ENCODE measurements at regions not wholly inside any gene's neighbourhood (a gene's known extent, or its start where the extent isn't known, plus 50 kb on each side); places are given as distances from the start of the nearest gene placed in this dataset.
"Not testable (repeated sequence)": the region's sequence is repeated elsewhere in the genome, so short reads cannot be mapped to it uniquely, and the experiment has no call there.

- H3K9me3 Mint-ChIP-seq; H3K4me1 Mint-ChIP-seq (ENCODE audit: low read depth in 2 of 2); ATAC-seq (replicated peaks); H3K36me3 Mint-ChIP-seq (ENCODE audit: insufficient read depth); H3K4me3 Mint-ChIP-seq; DNase-seq; H3K27me3 Mint-ChIP-seq; H3K27ac Mint-ChIP-seq: not testable (repeated sequence)
Observed at GRCh38 chr18:28727189-28727588, 550.3 kb upstream of the CDH2 start.

GRCh38 chr18:28725876-28726275 is 548.9 kb upstream of the CDH2 start:
- no peak for ATAC-seq (replicated peaks)

DNA sequence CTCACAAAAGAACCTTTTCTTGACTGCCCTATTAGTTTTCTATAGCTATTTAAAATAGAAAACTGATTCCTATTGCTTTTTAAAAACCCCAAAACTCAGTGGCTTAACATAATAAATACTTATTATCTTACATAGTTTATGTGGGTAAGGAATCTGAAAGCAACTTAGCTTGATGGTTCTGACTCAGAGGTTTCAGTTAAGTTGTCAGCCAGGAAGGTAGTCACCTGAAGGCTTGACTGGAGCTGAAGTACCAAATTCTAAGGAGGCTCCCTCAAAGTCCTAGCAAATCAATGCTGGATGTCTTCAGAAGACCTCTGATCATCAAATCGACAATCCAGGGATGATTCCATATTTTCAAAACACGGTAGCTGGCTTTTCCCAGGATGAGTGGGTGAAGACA is 546.6 kb upstream of the CDH2 start:
- ATAC-seq (replicated peaks), result no peak
- Mint-ChIP-seq H3K27ac (no peak overlapping the region), H3K9me3 (peaks cover 2 to 8% of the 10 kb centered on the region in 2 donors), H3K4me3 (no peak overlapping the region), H3K27me3 (no peaks in the 10 kb centered on the region), H3K36me3 (ENCODE audit: insufficient read depth) (no peaks in the 10 kb centered on the region), H3K4me1 (ENCODE audit: low read depth in 2 of 2) (no peaks in the 10 kb centered on the region)
- no peak for DNase-seq

More at GRCh38 chr18:28725876-28726275, 548.9 kb upstream of the CDH2 start:
- Mint-ChIP-seq H3K27me3 (no peaks in the 10 kb centered on the region), H3K9me3 (peaks cover 2 to 8% of the 10 kb centered on the region in 2 donors), H3K4me1 (ENCODE audit: low read depth in 2 of 2) (no peaks in the 10 kb centered on the region), H3K4me3 (no peak overlapping the region), H3K27ac (no peak overlapping the region), H3K36me3 (ENCODE audit: insufficient read depth) (no peaks in the 10 kb centered on the region)
- no peak for DNase-seq

DNA sequence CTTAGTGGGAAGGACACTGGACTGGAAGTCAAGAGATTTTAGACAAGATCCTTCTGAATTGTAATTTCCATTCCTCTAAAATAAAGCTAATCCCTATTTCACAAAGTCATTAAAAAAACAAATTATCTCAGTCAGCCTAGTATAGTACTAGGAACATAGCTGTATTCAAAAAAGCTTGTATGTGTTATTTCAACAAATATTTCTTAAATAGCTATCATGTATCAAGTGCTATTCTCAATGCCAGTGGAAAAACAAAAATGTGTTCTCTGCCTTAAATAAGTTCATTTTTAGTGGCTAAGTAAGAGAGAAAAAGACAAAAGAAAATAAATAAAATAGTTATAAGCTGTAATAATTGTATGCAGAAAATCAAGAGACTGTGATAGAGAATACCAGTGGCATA is 541.8 kb upstream of the CDH2 start:
- H3K27ac Mint-ChIP-seq, result no peak overlapping the region
- no peak for DNase-seq
- no peaks in the 10 kb centered on the region for H3K36me3 Mint-ChIP-seq (ENCODE audit: insufficient read depth)
- peaks cover 5 to 23% of the 10 kb centered on the region in 2 donors for H3K9me3 Mint-ChIP-seq
- no peak for ATAC-seq (replicated peaks)
- no peaks in the 10 kb centered on the region for H3K4me1 Mint-ChIP-seq (ENCODE audit: low read depth in 2 of 2)
- no peaks in the 10 kb centered on the region for H3K27me3 Mint-ChIP-seq
- H3K4me3 Mint-ChIP-seq, result no peak overlapping the region

DNA sequence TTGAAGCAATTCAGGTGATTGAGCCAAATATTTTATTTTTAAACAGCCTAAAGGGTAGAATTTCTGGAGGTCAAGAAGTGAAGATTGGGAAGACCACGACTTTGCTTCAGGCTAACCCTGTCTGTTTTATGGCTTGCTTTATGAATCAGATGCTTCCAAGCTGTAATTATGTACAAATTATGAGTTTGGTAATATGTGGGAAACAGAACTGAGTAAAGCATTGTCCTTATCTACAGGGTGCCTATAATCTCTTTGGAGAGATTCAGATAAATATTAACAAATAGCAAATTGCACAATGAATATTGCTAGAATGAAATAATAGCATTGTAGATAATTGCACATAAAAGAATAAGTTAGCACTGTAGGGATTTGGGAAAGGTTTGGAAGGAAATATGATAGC is 539.4 kb upstream of the CDH2 start:
- no peak for DNase-seq
- H3K27ac Mint-ChIP-seq, result no peak overlapping the region
- H3K9me3 Mint-ChIP-seq, result peaks cover 10 to 22% of the 10 kb centered on the region in 2 donors
- no peaks in the 10 kb centered on the region for H3K27me3 Mint-ChIP-seq
- no peaks in the 10 kb centered on the region for H3K36me3 Mint-ChIP-seq (ENCODE audit: insufficient read depth)
- no peaks in the 10 kb centered on the region for H3K4me1 Mint-ChIP-seq (ENCODE audit: low read depth in 2 of 2)
- ATAC-seq (replicated peaks), result no peak
- no peak overlapping the region for H3K4me3 Mint-ChIP-seq

GRCh38 chr18:28715206-28715605 is 538.3 kb upstream of the CDH2 start:
- Mint-ChIP-seq H3K4me1 (ENCODE audit: low read depth in 2 of 2) (no peaks in the 10 kb centered on the region), H3K9me3 (peaks cover 13 to 22% of the 10 kb centered on the region in 2 donors), H3K4me3 (no peak overlapping the region), H3K27me3 (no peaks in the 10 kb centered on the region), H3K36me3 (ENCODE audit: insufficient read depth) (no peaks in the 10 kb centered on the region), H3K27ac (no peak overlapping the region)
- ATAC-seq (replicated peaks) (no peak), DNase-seq (no peak)

GRCh38 chr18:28714498-28714897 is 537.6 kb upstream of the CDH2 start:
- H3K36me3 Mint-ChIP-seq (ENCODE audit: insufficient read depth), result no peaks in the 10 kb centered on the region
- H3K9me3 Mint-ChIP-seq, result peaks cover 13 to 22% of the 10 kb centered on the region in 2 donors
- no peaks in the 10 kb centered on the region for H3K27me3 Mint-ChIP-seq
- H3K4me1 Mint-ChIP-seq (ENCODE audit: low read depth in 2 of 2), result no peaks in the 10 kb centered on the region
- DNase-seq (no peak), ATAC-seq (replicated peaks) (no peak)
- no peak overlapping the region for H3K27ac Mint-ChIP-seq
- H3K4me3 Mint-ChIP-seq, result no peak overlapping the region

- no peak overlapping the region for H3K27ac Mint-ChIP-seq
- H3K36me3 Mint-ChIP-seq (ENCODE audit: insufficient read depth), result no peaks in the 10 kb centered on the region
- H3K4me1 Mint-ChIP-seq (ENCODE audit: low read depth in 2 of 2), result no peaks in the 10 kb centered on the region
- H3K4me3 Mint-ChIP-seq, result no peak overlapping the region
- no peak for ATAC-seq (replicated peaks)
- H3K27me3 Mint-ChIP-seq, result no peaks in the 10 kb centered on the region
- peaks cover 16 to 22% of the 10 kb centered on the region in 2 donors for H3K9me3 Mint-ChIP-seq
- no peak for DNase-seq
Observed at GRCh38 chr18:28712796-28713425, 536.0 kb upstream of the CDH2 start.

- peaks cover 16% of the 10 kb centered on the region in 2 donors for H3K9me3 Mint-ChIP-seq
- H3K36me3 Mint-ChIP-seq (ENCODE audit: insufficient read depth), result no peaks in the 10 kb centered on the region
- H3K27ac Mint-ChIP-seq, result no peak overlapping the region
- H3K4me3 Mint-ChIP-seq, result no peak overlapping the region
- H3K4me1 Mint-ChIP-seq (ENCODE audit: low read depth in 2 of 2), result no peaks in the 10 kb centered on the region
- no peak for DNase-seq
- ATAC-seq (replicated peaks), result no peak
- H3K27me3 Mint-ChIP-seq, result no peaks in the 10 kb centered on the region
Observed at GRCh38 chr18:28712172-28712571, 535.2 kb upstream of the CDH2 start.

GRCh38 chr18:28711096-28711495 is 534.2 kb upstream of the CDH2 start:
- DNase-seq, result no peak
- no peak overlapping the region for H3K4me3 Mint-ChIP-seq
- H3K4me1 Mint-ChIP-seq (ENCODE audit: low read depth in 2 of 2), result no peaks in the 10 kb centered on the region
- H3K27me3 Mint-ChIP-seq, result no peaks in the 10 kb centered on the region
- no peaks in the 10 kb centered on the region for H3K36me3 Mint-ChIP-seq (ENCODE audit: insufficient read depth)
- peaks cover 14 to 18% of the 10 kb centered on the region in 2 donors for H3K9me3 Mint-ChIP-seq
- H3K27ac Mint-ChIP-seq, result no peak overlapping the region
- ATAC-seq (replicated peaks), result no peak

- H3K4me3 Mint-ChIP-seq, result no peak overlapping the region
- peaks cover 4 to 9% of the 10 kb centered on the region in 2 donors for H3K9me3 Mint-ChIP-seq
- H3K36me3 Mint-ChIP-seq (ENCODE audit: insufficient read depth), result no peaks in the 10 kb centered on the region
- no peak for DNase-seq
- H3K4me1 Mint-ChIP-seq (ENCODE audit: low read depth in 2 of 2), result no peaks in the 10 kb centered on the region
- H3K27ac Mint-ChIP-seq, result no peak overlapping the region
- no peak for ATAC-seq (replicated peaks)
- H3K27me3 Mint-ChIP-seq, result no peaks in the 10 kb centered on the region
Observed at GRCh38 chr18:28707006-28707405, 530.1 kb upstream of the CDH2 start.

GRCh38 chr18:28706397-28706796 is 529.5 kb upstream of the CDH2 start:
- peaks cover 9 to 10% of the 10 kb centered on the region in 2 donors for H3K9me3 Mint-ChIP-seq
- H3K36me3 Mint-ChIP-seq (ENCODE audit: insufficient read depth), result no peaks in the 10 kb centered on the region
- DNase-seq (no peak), ATAC-seq (replicated peaks) (no peak)
- H3K4me3 Mint-ChIP-seq, result no peak overlapping the region
- no peak overlapping the region for H3K27ac Mint-ChIP-seq
- no peaks in the 10 kb centered on the region for H3K4me1 Mint-ChIP-seq (ENCODE audit: low read depth in 2 of 2)
- no peaks in the 10 kb centered on the region for H3K27me3 Mint-ChIP-seq

DNA sequence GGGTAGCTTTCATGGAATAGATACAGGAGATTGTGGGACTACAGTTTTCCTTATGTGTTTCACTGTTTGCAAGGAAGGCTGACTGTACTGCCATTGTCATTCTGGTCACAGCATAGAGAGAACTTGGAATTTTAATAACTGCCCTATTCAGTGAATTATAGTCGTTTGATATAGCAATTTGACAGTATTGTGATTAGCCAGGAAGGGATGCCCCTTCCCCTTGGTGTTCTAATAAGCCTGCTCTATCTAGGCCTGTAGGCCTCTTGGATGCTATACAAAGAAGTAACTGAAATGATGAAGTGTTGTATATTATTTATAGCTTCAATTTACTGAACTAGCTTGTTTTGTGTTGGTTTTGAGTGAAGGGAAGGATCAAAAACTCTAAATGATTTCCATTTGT is 528.6 kb upstream of the CDH2 start:
- H3K27ac Mint-ChIP-seq, result no peak overlapping the region

DNA sequence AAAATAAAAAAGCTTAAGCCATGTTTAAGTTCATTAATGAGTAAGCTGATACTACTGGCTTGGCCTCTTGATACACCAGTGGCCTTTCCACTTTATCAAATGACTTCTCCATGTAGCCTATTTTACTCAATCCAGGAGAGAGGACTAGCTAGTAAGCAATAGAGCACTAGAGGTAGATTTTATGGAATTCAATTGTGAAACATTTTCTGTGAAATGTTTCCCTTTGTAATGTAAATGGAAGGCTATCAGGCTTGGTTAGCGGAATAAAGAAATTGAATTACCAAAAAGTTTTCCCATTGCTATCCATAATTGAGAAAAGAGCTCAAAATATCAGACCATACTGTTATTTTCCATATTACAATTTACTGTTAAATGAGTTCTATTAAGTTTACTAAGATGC is 515.4 kb upstream of the CDH2 start:
- H3K27ac Mint-ChIP-seq, result no peak overlapping the region
- H3K36me3 Mint-ChIP-seq (ENCODE audit: insufficient read depth), result peaks cover 3% of the 10 kb centered on the region
- ATAC-seq (replicated peaks), result no peak
- H3K9me3 Mint-ChIP-seq, result peaks cover 14 to 23% of the 10 kb centered on the region in 2 donors
- DNase-seq, result no peak
- H3K4me1 Mint-ChIP-seq (ENCODE audit: low read depth in 2 of 2), result no peaks in the 10 kb centered on the region
- H3K4me3 Mint-ChIP-seq, result no peak overlapping the region
- H3K27me3 Mint-ChIP-seq, result no peaks in the 10 kb centered on the region

More for the DNA sequence above, 528.6 kb upstream of the CDH2 start:
- DNase-seq (no peak), ATAC-seq (replicated peaks) (no peak)
- H3K4me3 Mint-ChIP-seq, result no peak overlapping the region
- H3K4me1 Mint-ChIP-seq (ENCODE audit: low read depth in 2 of 2), result no peaks in the 10 kb centered on the region
- H3K36me3 Mint-ChIP-seq (ENCODE audit: insufficient read depth), result no peaks in the 10 kb centered on the region
- H3K9me3 Mint-ChIP-seq, result peaks cover 14 to 17% of the 10 kb centered on the region in 2 donors
- H3K27me3 Mint-ChIP-seq, result no peaks in the 10 kb centered on the region

DNA sequence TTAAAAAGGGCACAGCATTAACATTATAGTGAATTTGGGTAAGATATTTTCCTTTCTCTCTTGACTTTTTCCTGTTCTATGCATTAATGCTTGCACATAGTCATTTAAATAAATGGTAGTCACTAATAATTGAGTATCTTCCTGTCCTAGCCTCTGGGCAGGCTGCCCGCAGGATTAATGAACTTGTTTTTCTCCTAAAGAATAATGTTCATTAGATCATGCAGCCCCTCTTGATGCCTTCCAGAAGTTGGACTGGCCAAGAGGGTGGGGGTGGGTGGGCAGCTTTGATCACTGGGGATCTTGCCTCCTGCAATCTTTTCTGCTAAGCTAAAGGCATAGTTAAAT is 514.5 kb upstream of the CDH2 start:
- H3K36me3 Mint-ChIP-seq (ENCODE audit: insufficient read depth), result peaks cover 3% of the 10 kb centered on the region
- H3K4me3 Mint-ChIP-seq, result no peak overlapping the region
- no peak for ATAC-seq (replicated peaks)
- H3K9me3 Mint-ChIP-seq, result peaks cover 12 to 18% of the 10 kb centered on the region in 2 donors
- H3K27ac Mint-ChIP-seq, result no peak overlapping the region
- no peaks in the 10 kb centered on the region for H3K4me1 Mint-ChIP-seq (ENCODE audit: low read depth in 2 of 2)
- no peaks in the 10 kb centered on the region for H3K27me3 Mint-ChIP-seq
- DNase-seq, result no peak

Measured in effector memory CD8-positive, alpha-beta T cell (primary cell).